GM21360 (cell line): ENCODE measurements at regions not wholly inside any gene's neighbourhood (a gene's known extent, or its start where the extent isn't known, plus 50 kb on each side); places are given as distances from the start of the nearest gene placed in this dataset.
"Not testable (repeated sequence)": the region's sequence is repeated elsewhere in the genome, so short reads cannot be mapped to it uniquely, and the experiment has no call there.

Experiments used
- ATAC-seq: cut with Tn5 transposase; IDR thresholded peaks from one replicate; pipeline ENCODE4 v1.9.1; 2021; ENCODE audit warnings: mild to moderate bottlenecking, moderate library complexity; ENCODE audit not compliant: unreplicated experiment

DNA sequence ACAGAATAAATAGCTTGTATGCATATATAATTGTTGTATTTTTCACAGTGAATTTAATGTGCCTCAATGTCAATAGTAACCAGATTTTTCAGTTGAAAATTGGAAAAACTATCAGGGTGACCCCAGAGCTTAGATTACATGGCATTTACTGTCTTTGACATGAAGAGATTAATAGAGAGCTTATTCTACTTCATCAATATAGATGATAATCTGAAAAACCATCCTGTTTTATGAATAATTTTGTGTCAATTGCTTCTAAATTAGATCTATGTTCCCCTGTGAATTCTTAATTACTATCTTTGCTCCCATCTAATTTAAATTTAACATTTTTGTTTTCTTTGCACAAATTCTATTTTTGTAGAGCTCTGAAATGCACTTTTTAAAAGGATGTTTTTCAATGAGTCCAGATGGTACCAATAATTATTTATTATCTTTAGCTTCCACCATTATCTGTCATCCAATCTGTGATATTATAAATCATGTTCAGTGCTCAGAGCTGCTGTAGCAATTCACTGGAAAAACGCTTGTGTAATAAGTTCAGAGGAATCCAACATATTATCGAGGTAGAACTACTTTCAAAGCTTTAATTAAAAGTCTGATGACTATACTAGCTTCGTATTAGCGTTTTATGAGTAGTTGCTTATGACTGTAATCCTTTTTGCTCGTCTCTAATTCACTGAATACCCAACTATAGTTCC, 291.4 kb downstream of the JRKL start:
- no peak for ATAC-seq

DNA sequence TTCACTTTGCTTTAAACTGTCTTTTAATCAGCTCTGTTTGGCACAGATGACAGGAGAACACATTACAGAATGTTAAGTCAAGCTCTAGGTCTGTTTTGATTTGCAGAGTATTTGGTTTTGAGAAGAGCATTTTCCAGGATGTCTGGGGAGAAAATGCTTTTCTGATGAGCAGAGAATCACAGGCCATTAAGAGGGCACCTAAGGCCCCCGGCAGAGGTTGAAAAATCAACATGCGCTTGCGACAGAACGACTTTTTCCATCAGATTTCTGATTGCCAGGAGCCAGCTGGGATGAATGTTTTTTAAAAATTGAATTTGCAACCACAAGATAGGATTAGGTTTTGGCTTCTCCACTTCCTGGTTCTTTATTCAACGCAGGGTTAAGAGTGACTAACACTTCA, 304.5 kb downstream of the JRKL start:
- no peak for ATAC-seq

DNA sequence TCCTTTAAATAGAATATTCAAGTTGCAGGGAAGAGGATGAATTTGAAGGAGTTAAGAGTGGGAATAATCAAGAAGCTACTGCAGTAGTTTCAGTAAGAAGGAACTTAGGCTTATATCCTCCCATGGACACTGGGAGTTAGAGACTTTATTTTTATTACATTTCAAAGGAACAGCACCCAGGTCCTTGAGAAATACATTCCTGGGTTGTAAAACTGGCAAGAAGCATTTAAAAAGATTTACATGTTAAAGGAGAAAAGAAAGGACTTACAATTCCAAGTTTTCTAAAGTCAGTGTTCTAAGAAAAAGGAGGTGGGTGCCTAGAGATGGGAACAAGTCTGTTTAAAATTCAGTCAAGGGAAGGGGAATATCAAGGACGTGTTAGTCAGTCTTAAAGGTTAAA, 306.9 kb downstream of the JRKL start:
- ATAC-seq = no peak

DNA sequence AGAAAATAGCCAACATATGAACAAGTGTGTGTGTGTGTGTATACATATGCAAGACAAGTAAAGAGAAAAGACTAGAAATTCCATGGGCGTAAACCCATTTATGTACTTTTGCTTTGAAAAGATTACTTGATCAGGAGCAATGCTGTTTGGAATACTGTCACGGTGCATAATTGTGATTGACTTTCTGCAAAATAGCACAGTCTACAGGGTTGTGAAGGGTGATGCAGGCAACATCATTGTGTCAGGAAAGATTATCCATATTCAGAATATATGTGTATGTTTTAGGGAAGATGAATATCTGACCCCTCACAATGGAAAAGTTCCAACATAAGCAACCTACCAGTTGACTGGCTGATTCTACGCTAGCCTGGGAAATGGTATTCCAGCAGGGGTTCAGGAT, 307.7 kb downstream of the JRKL start:
- no peak for ATAC-seq

DNA sequence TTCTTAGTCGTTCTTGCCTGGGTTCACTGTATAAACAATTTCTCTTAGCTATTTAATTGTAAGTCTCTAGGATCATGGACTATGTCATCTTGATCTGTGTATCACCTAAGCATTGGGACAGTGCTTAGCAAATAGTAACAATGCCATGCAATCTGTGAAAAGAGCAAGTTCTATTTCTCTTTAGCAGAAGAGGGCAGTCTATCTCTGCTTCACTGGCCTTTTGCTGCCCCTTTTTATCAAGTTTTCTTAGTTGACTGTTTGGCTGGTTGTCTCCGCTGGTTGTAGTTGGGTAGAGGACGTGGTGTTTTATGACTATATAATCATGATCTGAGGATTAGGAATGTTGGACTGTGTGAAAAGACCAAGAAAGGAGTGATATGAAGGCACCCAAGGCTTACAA, 315.0 kb downstream of the JRKL start:
- no peak for ATAC-seq

DNA sequence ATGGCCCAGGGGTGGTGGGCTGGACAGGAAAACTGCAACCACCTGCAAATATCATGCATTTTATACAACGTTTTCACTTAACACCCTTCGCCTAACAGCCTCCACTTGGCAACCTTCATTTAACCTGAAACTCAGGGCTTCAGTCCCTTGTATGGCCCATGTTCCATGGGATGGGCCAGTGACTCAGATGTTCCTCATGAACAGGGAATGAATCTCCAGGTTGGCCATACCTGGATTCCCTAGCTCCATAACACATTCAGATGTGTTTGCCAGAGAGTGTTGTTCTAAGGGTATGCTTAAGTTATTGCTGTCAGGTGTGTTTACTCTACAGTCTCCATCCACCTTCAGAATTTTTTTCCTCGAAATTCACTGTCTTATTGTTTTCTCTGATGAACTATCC, 316.9 kb downstream of the JRKL start:
- ATAC-seq = no peak

DNA sequence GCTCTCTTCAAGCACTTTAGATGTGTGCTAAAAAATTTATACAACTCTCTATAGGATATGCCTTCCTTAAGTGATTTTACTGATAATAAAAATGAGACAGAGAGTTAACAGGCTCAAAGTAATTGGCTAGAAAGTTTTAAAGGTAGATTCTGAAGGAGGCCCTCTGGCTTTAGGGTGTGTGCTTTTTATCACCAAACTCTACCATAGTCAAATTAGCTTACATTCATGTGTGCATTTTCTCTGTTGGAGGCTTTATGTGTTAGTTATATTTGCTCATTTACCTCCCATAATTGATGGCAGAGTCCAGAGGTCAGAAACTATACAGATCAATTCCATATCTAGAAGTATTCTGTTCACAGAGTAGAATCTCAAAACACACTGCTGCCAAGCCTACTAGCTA, 317.5 kb downstream of the JRKL start:
- no peak for ATAC-seq

DNA sequence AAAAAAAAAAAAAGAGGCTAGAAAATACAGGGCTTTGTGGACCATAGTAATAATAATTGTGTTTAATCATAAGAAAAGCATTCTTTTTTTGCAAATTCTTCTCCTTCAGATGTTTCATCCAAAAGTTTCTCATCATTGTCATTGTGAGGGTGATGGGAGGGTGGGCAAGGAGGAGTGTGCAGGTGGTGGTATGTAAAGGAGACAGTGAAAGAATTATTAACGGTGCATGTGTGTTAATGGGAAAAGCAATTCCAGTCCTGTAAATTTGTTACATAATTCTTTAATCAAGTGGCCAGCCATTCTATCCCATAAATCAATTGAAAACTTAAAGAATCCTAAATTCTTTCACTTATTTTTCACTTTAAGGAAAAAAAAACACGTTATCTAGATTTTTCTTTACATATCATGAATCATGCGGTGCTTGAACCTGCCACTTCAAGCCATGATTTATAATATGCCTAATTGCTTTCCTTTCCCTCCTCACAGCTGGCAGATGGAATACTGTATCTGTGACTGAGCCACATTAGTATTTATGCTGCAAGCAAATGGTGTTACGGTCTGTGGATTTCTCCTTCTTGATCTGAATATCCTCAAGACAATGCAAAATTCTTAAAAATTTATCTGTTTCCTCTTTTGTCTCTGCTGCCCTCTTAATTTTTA, 318.5 kb downstream of the JRKL start:
- no peak for ATAC-seq

DNA sequence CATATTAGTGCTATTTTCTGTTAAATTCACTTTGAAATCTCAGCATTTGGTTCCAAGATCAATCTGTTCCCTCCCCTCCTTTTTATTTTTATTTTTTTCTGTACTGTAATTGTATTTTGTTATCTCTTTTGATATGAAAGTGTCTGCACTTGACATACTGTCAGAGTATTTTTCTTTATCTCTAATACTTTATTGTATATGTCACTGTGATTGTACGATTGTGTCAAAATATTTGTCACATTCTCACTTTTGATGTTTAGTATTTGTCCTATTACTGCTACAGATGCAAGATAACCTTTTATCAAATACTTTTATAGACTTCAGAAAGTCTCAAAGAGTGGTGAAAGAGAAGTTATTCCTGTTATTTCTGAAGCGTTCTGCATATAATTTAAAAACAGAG, 323.5 kb downstream of the JRKL start:
- no peak for ATAC-seq

DNA sequence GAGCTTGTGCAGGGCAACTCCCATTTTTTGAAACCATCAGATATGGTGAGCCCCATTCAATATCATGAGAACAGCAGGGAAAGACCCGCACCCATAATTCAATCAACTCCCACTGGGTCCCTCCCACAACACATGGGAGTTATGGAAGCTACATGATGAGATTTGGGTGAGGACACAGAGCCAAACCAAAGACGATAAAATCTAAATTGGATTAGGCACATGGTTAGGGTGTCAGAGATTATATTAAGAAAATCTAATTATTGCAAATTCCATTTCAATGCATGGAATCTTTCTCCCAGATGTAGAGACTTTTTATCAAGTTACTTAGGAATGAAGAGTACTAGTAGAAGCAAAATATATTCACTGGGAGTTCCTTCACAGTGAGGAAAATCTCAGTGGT, 324.9 kb downstream of the JRKL start:
- no peak for ATAC-seq

DNA sequence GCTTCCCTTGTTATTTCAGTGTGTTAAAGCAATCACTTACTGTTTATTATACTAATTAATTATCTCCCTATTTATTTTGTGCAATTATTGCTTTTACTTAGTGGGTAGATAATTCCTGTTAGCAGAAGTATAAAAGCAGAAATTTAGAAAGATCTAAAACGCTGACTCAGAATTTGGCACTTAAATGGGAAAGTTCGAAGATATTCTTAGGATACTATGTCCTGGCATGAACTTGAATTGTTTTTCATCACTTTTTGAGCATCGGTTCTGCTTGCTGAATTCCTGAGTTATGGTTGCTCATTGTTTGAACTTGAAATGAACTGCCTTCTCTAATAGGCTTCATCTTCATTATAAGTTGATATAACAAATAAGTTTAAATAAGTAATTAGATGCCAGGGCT, 325.4 kb downstream of the JRKL start:
- no peak for ATAC-seq

DNA sequence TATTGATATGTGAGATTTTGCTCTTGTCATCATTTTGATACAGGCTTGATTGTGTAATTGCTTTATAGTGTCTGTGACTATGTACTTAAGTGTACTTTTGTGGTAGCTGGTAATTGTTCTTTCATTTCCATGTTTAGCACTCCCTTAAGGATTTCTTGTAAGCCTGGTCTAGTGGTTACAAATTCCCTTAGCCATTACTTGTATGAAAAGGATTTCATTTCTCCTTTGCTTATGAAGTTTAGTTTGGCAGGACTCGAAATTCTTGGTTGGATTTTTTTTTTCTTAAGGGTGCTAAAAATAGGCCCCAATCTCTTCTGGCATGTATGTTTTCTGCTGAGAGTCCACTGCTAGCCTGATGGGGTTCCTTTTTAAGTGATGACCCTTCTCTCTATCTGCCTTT, 346.8 kb downstream of the JRKL start:
- no peak for ATAC-seq

DNA sequence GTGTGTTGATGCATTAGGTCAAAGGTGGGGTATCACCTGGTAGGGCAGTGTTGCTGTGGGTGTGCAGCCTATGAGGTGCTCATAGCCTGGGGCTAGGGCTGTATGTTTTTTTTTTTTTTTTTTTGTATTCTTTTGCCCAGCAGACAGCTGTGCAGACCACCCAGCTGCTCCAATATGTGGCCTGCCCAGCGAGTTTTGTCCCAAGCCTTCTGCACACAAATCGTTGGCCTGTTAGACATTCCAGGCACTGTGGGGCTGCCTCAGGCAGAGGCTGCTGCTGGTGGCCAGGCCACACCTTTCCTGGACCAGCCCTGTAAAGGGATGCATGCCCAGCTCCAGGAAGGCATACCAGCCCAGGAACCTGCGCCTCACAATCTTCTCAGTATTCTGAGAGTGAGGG, 348.5 kb downstream of the JRKL start:
- no peak for ATAC-seq

DNA sequence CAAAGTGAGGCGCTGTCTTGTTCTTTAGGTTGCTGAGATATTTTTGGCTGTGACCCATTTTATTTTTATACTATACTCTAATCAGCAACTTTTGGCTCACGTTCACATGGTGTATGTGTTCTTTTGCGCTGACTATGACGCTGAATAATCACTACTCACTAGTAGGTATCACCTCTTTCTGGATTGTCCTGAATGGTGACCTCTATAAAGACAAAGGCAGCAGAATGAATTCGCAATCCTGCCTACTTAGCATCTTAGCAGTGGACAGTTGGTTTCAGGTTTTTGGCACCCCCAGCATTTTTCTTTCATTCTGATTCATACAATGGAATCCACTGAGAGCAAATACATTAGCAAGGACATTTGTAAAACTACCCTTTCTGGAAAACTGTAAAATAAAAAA, 351.3 kb downstream of the JRKL start:
- no peak for ATAC-seq

DNA sequence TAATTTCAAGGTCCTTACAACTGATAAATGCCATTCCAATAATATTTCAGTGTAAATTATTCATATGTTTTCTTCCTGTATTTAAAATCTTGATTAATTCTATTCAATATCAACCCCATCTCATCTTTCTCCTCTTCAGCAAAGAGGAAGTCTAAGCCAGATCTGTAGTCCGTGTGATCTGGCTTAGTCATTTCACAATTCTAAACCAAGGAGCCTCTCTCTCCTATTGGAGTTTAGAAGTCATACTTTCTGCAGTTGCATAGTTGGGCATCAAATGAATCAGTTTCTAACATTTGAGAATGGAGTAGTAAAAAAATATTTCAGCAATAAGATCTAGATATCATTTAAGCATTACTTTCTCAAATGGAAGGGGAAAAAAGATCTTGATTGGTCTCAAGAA, 354.9 kb downstream of the JRKL start:
- no peak for ATAC-seq

DNA sequence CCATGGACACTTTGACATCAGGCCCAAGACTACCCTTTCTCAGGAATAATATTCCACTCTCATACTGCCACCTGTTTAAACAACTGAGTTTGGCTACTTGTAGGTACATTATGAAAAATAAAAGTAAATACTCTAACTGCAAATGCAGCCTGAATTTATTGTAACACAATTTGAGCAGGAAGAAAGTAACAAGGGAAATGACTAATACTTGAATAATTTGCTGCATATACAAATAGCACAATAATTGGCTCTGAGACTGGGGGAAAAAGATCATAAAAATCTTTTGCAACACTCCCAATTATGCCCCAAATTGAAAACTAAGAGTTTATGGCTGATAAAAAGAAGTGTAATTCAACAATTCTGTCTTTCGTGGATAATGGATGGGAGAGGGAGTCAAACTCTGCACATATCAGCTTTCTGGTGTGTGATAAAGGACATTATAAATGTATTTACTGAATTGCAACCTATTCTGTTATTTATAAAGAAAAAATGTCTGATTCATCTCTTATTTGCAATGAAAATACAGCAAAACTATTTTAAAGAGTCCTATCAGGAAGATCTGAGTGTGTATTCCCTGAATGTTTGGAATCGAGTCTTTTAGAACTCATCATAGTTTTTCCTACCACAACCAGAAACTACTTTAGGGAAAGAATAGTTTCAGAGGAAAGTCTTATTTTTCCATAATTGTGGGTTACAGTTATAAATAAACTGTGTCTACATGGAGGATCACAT, 359.0 kb downstream of the JRKL start:
- ATAC-seq = no peak

DNA sequence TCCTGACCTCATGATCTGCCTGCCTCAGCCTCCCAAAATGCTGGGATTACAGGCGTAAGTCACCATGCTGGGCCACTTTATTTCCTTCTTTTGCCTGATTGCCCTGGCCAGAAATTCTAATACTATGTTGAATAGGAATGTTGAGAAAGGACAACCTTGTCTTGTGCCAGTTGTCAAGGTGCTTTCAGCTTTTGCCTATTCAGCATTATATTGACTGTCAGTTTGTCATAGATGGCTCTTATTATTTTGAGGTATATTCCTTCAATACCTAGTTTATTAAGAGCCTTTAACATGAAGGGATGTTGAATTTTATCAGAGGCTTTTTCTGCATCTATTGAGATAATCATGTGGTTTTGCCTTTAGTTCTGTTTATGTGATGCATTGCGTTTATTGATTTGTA, 362.0 kb downstream of the JRKL start:
- not testable (repeated sequence) for ATAC-seq

DNA sequence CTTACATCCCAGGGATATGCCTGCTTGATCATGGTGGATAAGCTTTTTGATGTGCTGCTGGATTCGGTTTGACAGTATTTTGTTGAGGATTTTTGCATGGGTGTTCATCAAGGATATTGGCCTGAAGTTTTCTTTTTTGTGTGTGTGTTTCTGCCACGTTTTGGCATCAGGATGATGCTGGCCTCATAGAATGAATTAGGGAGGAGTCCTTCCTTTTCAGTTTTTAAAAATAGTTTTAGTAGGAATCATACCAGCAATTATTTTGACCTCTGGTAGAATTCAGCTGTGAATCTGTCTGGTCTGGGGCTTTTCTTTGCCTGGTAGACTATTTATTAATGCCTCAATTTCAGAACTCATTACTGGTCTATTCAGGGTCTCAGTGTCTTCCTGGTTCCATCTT, 362.4 kb downstream of the JRKL start:
- no peak for ATAC-seq

DNA sequence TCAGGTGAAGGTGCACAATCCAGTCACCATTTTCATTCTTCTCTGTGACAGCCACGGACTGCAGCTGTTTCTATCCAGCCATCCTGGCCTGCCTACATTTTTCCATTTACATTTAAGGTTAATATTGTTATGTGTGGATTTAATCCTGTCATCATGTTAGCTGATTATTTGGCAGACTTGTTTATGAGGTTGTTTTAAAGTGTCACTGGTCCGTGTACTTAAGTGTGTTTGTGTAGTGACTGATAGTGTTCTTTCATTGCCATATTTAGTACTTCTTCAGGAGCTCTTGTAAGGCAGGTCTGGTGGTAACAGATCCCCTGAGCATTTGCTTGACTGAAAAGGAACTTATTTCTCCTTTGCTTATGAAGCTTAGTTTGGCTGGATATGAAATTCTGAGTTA, 364.2 kb downstream of the JRKL start:
- no peak for ATAC-seq

DNA sequence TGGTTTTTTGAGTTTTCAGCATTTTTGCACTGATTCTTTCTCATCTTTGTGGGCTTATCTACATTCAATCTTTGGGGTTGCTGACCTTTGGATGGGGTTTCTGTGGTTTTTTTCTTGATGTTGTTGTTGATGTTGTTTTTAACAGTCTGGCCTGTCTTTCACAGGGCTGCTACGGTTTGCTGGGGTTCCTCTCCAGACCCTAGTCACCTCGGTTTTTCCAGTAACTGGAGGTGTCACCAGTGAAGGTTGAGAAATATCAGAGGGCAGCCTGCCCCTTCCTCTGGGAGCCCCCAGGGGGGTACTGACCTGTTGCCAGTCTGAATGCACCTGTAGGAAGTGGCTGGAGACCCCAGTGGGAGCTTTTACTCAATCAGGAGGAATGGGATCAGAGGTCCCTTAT, 365.4 kb downstream of the JRKL start:
- no peak for ATAC-seq

DNA sequence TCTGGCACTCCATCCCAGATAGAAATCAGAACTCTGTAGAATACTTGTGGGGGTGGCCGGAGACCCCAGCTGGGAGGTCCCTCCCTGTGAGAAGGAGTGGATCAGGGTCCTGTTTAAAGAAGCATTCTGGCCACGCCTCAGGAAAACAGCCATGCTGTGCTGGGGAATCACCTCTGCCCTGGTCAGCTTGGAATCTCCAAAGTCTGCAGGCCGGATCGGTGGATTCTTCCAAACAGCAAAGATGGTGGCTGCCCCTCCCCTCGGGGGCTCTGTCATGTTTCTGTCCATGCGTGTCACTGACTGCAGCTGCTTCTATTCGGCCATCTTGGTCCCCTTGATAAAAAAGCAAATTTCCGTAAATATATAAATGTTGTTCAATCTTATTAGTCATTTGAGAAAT, 365.9 kb downstream of the JRKL start:
- no peak for ATAC-seq

DNA sequence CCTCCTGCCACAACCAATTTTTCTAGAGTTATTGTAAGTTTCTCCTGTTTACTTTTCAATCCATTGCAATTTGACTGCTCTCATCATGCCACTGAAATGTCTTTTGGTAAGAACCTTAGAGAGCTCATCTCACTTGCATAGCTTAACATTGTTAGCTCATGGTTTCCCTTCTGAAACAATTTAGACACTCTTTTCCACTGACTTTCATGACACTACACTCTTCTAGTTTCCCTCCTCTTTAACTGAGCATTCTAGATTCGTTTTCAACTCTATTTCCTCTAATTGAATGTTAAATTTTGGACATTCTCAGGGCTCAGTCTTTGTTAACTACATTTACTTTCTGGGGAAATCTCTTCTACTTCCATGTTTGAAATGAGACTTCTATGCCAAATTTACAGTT, 369.1 kb downstream of the JRKL start:
- no peak for ATAC-seq
